WI38 (cell line): ENCODE measurements at regions not wholly inside any gene's neighbourhood (a gene's known extent, or its start where the extent isn't known, plus 50 kb on each side); places are given as distances from the start of the nearest gene placed in this dataset.

Experiments
- H3K4me3 ChIP-seq: 2 replicates; pipeline ENCODE4 v1.5.1; 2011; ENCODE audit warnings: low read depth, mild to moderate bottlenecking, control low read depth, low read length
- TF ChIP-seq, protein P1 (sequence below): IDR thresholded peaks from 2 replicates; pipeline ENCODE4 v1.5.1; 2012; ENCODE audit warnings: low read depth, mild to moderate bottlenecking, control low read depth, low read length

GRCh38 chr9:107727086-107727780 is 237.7 kb upstream of the KLF4 start:
- TF ChIP-seq, protein P1, sequence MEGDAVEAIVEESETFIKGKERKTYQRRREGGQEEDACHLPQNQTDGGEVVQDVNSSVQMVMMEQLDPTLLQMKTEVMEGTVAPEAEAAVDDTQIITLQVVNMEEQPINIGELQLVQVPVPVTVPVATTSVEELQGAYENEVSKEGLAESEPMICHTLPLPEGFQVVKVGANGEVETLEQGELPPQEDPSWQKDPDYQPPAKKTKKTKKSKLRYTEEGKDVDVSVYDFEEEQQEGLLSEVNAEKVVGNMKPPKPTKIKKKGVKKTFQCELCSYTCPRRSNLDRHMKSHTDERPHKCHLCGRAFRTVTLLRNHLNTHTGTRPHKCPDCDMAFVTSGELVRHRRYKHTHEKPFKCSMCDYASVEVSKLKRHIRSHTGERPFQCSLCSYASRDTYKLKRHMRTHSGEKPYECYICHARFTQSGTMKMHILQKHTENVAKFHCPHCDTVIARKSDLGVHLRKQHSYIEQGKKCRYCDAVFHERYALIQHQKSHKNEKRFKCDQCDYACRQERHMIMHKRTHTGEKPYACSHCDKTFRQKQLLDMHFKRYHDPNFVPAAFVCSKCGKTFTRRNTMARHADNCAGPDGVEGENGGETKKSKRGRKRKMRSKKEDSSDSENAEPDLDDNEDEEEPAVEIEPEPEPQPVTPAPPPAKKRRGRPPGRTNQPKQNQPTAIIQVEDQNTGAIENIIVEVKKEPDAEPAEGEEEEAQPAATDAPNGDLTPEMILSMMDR, result no peak
- H3K4me3 ChIP-seq, result no peak overlapping the region

DNA sequence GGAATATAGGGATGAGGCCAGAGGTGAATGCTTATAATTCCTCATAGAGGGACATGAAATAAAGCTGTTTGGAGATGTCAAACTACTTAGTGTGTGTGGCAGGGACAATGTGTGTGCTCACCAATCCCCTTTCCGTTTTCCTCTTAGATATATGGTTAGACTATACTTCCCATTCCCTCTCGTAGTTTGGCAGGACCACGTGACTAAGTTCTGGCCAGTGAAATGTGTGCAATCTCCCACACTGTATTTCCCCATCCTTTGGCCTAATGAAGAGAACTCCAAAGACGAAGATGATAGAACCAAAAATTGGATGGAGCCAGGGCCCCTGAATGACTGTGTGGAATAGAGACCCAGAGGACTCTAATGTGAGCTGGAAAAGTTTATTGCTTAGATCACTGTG is 233.4 kb upstream of the KLF4 start:
- TF ChIP-seq, protein P1, result no peak
- no peak overlapping the region for H3K4me3 ChIP-seq

GRCh38 chr9:107721705-107722245 is 232.2 kb upstream of the KLF4 start:
- TF ChIP-seq, protein P1, result no peak
- no peak overlapping the region for H3K4me3 ChIP-seq

DNA sequence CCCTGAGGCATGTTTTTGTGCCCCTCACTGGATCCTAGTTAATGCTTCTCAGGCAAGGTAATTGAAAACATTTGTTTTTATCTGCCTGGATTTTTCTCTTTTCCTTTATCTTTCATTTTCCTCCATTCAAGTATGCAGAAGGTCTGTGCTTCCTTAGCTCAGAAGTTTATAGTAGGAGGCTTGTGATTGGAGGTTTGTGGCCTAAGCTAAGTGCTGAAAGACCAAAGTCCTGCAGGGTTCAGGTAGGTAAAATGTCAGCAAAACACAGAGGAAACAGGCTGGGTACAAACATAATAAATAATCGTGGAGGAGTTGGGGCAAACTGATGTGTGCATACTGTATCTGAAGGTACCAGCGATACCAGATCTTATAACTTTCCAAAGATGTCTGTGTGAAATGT is 230.9 kb upstream of the KLF4 start:
- H3K4me3 ChIP-seq, result no peak overlapping the region
- TF ChIP-seq, protein P1, result no peak

DNA sequence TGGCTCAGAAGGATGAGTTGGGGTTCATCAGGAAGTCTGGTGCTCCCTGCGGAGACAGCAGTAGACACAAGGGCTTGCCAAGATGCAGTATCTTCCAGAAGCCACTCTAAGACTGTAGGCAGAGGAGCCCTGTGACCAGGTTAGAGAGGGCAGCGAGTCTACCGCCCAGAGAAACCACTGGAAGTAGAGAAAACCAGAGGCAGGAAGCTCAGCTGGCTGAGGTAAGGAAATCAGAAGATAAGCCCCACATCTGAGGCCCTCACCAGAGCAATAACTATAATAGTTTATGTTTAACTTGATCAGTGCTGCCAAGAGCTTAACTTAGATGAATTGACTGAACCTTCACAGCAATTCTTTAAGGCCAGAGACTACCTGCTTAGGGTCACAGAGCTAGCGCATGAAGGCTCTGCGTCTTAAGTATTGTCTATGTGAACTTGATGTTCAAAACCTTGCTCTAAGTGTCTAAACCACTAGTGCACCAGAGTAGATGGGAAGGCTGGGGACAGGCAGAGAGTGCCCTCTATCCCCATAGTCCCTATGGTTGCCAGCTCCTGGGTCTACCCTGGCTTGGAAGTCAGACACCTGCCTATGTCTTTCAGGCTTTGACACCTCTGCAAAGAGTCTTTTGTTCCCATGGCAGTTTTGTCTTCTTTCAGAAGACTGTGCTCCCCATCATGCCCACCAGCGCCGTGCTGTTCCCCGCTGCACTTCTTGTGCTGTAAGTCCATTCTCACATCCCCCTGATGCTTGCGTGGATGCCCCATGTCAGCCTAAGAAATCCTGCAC is 228.2 kb upstream of the KLF4 start:
- no peak overlapping the region for H3K4me3 ChIP-seq
- TF ChIP-seq, protein P1, result no peak

- TF ChIP-seq, protein P1, result no peak
- H3K4me3 ChIP-seq, result no peak overlapping the region
These were observed 226.2 kb upstream of the KLF4 start for GRCh38 chr9:107715740-107716139.

DNA sequence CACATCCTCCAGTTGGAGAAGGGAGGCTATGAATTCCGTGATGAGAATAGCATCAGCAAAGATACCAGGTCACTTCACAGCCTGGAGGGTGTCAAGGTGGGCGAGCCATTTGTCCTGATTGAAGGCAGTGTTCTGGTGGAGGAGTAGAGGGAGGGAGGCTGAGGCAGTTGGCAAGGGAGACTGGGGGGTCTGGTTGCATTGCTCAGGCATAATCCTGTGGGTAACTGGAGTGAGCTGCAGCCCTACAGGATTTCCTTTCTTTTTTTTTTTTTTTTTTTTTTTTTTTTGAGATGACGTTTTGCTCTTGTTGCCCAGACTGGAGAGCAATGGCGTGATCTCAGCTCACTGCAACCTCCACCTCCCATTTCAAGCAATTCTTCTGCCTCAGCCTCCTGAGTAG is 223.9 kb upstream of the KLF4 start:
- TF ChIP-seq, protein P1, result no peak
- H3K4me3 ChIP-seq, result no peak overlapping the region
